H1 (cell line): ENCODE measurements at regions not wholly inside any gene's neighbourhood (a gene's known extent, or its start where the extent isn't known, plus 50 kb on each side); places are given as distances from the start of the nearest gene placed in this dataset.

ENCODE experiments used
- CTCF ChIA-PET: fragments of 300-600 bp; sonication (Branson Sonifier 250); formaldehyde crosslinking; loops from one replicate; lab custom pipeline; 2021; ENCODE audit not compliant: partially characterized antibody; lab: Charles Lee
- POLR2A ChIA-PET: fragments of 300-600 bp; sonication (Branson Sonifier 250); formaldehyde crosslinking; loops from one replicate; lab custom pipeline; 2021; ENCODE audit warnings: inconsistent platforms; ENCODE audit not compliant: partially characterized antibody; lab: Charles Lee
- DNase-seq, 2 experiments: peaks; one replicate each; pipeline versions ENCODE4 v3.0.0 to v3.0.0-alpha.2; 2010 to 2022; ENCODE audit warnings: low spot score in 2 of 2, low read depth in 1 of 2, mixed read lengths in 1 of 2
- FAIRE-seq: peaks from 2 replicates; lab custom pipeline; 2011; peaks lifted over from hg19 to GRCh38; lab: Jason Lieb, UNC
- H2AFZ ChIP-seq: 2 replicates; pipeline ENCODE4 v1.8.1; 2012; ENCODE audit warnings: low read length, inconsistent platforms
- H2AK5ac ChIP-seq: 2 replicates; pipeline ENCODE4 v1.6.1; 2013; ENCODE audit warnings: low read depth, low read length
- H2BK120ac ChIP-seq: replicated peaks from 2 replicates; pipeline ENCODE3; 2013; ENCODE audit warnings: low read depth, low read length, inconsistent platforms
- H2BK12ac ChIP-seq: 2 replicates; pipeline ENCODE4 v1.6.1; 2013; ENCODE audit warnings: low read depth, low read length
- H2BK15ac ChIP-seq: 2 replicates; pipeline ENCODE4 v1.6.1; 2013; ENCODE audit warnings: low read length
- H2BK20ac ChIP-seq: 2 replicates; pipeline ENCODE4 v1.6.1; 2013; ENCODE audit warnings: low read length
- H2BK5ac ChIP-seq: 2 replicates; pipeline ENCODE4 v1.6.1; 2013; ENCODE audit warnings: low read depth, low read length
- H3K14ac ChIP-seq: 2 replicates; pipeline ENCODE4 v1.6.1; 2013; ENCODE audit warnings: inconsistent platforms; ENCODE audit not compliant: insufficient read length
- H3K18ac ChIP-seq: 2 replicates; pipeline ENCODE4 v1.6.1; 2013; ENCODE audit warnings: low read length; ENCODE audit errors: extremely low read depth
- H3K23ac ChIP-seq: 2 replicates; pipeline ENCODE4 v1.6.1; 2013; ENCODE audit warnings: inconsistent platforms; ENCODE audit not compliant: insufficient read length
- H3K23me2 ChIP-seq: 2 replicates; pipeline ENCODE4 v1.6.1; 2013; ENCODE audit warnings: low read depth, low read length
- H3K27ac ChIP-seq: 2 replicates; pipeline ENCODE4 v1.6.1; 2011; ENCODE audit warnings: low read depth, low read length, inconsistent platforms
- H3K27me3 ChIP-seq, 4 experiments: replicated peaks in 1 of 4; 1 replicate in 1 of 4; 2 replicates in 3 of 4; pipeline versions ENCODE4 v1.6.1 to v1.8.1; 2011 to 2013; ENCODE audit warnings: low read length in 3 of 4, mild to moderate bottlenecking in 3 of 4, inconsistent platforms in 2 of 4, mixed read lengths in 2 of 4, moderate library complexity in 1 of 4; ENCODE audit not compliant: control insufficient read depth in 3 of 4, insufficient read depth in 3 of 4; ENCODE audit errors: extremely low read depth in 1 of 4
- H3K36me3 ChIP-seq, 4 experiments: 2 replicates each; pipeline versions ENCODE4 v1.6.1 to v1.8.1; 2011 to 2013; ENCODE audit warnings: mild to moderate bottlenecking in 4 of 4, low read length in 3 of 4, moderate library complexity in 2 of 4, control low read depth in 1 of 4, inconsistent platforms in 1 of 4; ENCODE audit not compliant: insufficient read depth in 4 of 4, control insufficient read depth in 2 of 4
- H3K4ac ChIP-seq: replicated peaks from 2 replicates; pipeline ENCODE3; 2013; ENCODE audit warnings: low read length, low read depth, mixed read lengths, inconsistent platforms; ENCODE audit not compliant: insufficient read length
- H3K4me1 ChIP-seq, 4 experiments: replicated peaks in 1 of 4; 1 replicate in 1 of 4; 2 replicates in 3 of 4; pipeline versions ENCODE4 v1.6.1 to v1.8.1; 2011 to 2013; ENCODE audit warnings: low read length in 3 of 4, inconsistent platforms in 2 of 4, mixed read lengths in 1 of 4; ENCODE audit not compliant: insufficient read depth in 4 of 4, control insufficient read depth in 3 of 4
- H3K4me2 ChIP-seq, 2 experiments: 2 replicates each; pipeline versions ENCODE4 v1.6.1 to v1.8.1; 2011 to 2013; ENCODE audit warnings: low read depth in 2 of 2, low read length in 2 of 2, control low read depth in 1 of 2, inconsistent platforms in 1 of 2, mild to moderate bottlenecking in 1 of 2; ENCODE audit not compliant: insufficient read depth in 1 of 2
- H3K4me3 ChIP-seq, 4 experiments: fragments of 200-600, 300-600 bp in 1 of 4; sonication (generic), shearing (Covaris generic), sonication (Bioruptor Twin) in 1 of 4; 2 replicates each; pipeline versions ENCODE4 v1.5.1 to v1.8.1; 2011 to 2016; ENCODE audit warnings: low read length in 4 of 4, low read depth in 3 of 4, control low read depth in 2 of 4, inconsistent platforms in 2 of 4, mild to moderate bottlenecking in 2 of 4, mixed read lengths in 1 of 4, moderate library complexity in 1 of 4; ENCODE audit not compliant: insufficient read depth in 2 of 4; ENCODE audit errors: extremely low read depth in 1 of 4
- H3K56ac ChIP-seq: replicated peaks from 2 replicates; pipeline ENCODE3; 2013; ENCODE audit warnings: low read depth, mild to moderate bottlenecking, mixed read lengths, low read length, inconsistent platforms; ENCODE audit not compliant: insufficient read length
- H3K79me1 ChIP-seq: 2 replicates; pipeline ENCODE4 v1.6.1; 2013; ENCODE audit warnings: low read depth, low read length, control low read depth
- H3K79me2 ChIP-seq, 2 experiments: 2 replicates each; pipeline versions ENCODE4 v1.6.1 to v1.8.1; 2012 to 2013; ENCODE audit warnings: low read length in 2 of 2, mild to moderate bottlenecking in 2 of 2, inconsistent platforms in 1 of 2; ENCODE audit not compliant: insufficient read depth in 2 of 2, control insufficient read depth in 1 of 2
- H3K9ac ChIP-seq, 4 experiments: replicated peaks in 1 of 4; 1 replicate in 1 of 4; 2 replicates in 3 of 4; pipeline versions ENCODE4 v1.6.1 to v1.8.1; 2011 to 2013; ENCODE audit warnings: low read depth in 3 of 4, low read length in 3 of 4, control low read depth in 2 of 4, mild to moderate bottlenecking in 2 of 4, moderate library complexity in 2 of 4, inconsistent platforms in 1 of 4; ENCODE audit errors: extremely low read depth in 1 of 4
- H3K9me3 ChIP-seq, 2 experiments: 2 replicates each; pipeline versions ENCODE4 v1.6.1 to v1.8.1; 2012 to 2013; ENCODE audit warnings: mild to moderate bottlenecking in 2 of 2, moderate library complexity in 2 of 2, control low read depth in 1 of 2, inconsistent platforms in 1 of 2, low read depth in 1 of 2, low read length in 1 of 2, mixed read lengths in 1 of 2; ENCODE audit not compliant: insufficient read depth in 2 of 2
- H4K20me1 ChIP-seq, 2 experiments: replicated peaks in 1 of 2; 2 replicates each; pipeline versions ENCODE3 to v1.8.1; 2011 to 2013; ENCODE audit warnings: inconsistent platforms in 2 of 2, low read length in 2 of 2, mild to moderate bottlenecking in 1 of 2; ENCODE audit not compliant: insufficient read depth in 2 of 2, control insufficient read depth in 1 of 2
- H4K5ac ChIP-seq: 2 replicates; pipeline ENCODE4 v1.6.1; 2013; ENCODE audit warnings: low read length, low read depth, mixed read lengths, inconsistent platforms; ENCODE audit not compliant: insufficient read length
- H4K8ac ChIP-seq: 2 replicates; pipeline ENCODE4 v1.8.0; 2013; ENCODE audit warnings: mild to moderate bottlenecking, moderate library complexity, low read length, inconsistent platforms; ENCODE audit not compliant: insufficient read depth; ENCODE audit errors: extremely low read depth
- H4K91ac ChIP-seq: replicated peaks from 2 replicates; pipeline ENCODE3; 2013; ENCODE audit warnings: low read length, mixed read lengths, inconsistent platforms; ENCODE audit not compliant: insufficient read length
- ASH2L ChIP-seq: fragments of 200-600, 300-600 bp; sonication (generic); IDR thresholded peaks from one replicate; pipeline ENCODE4 v1.7.1; 2017; ENCODE audit warnings: low read length
- CBX8 ChIP-seq: fragments of 300-800, 300-1000 bp; sonication (generic); IDR thresholded peaks from 2 replicates; pipeline ENCODE4 v1.7.1; 2016; ENCODE audit warnings: low read depth, low read length, borderline replicate concordance
- CREB1 ChIP-seq: IDR thresholded peaks from 2 replicates; pipeline ENCODE4 v1.6.1; 2012; ENCODE audit warnings: inconsistent platforms
- HDAC6 ChIP-seq: IDR thresholded peaks from one replicate; pipeline ENCODE4 v1.7.1; 2012; ENCODE audit warnings: low read depth, mild to moderate bottlenecking, inconsistent platforms, low read length, moderate library complexity
- JUN ChIP-seq: IDR thresholded peaks from 2 replicates; pipeline ENCODE4 v1.6.1; 2011; ENCODE audit warnings: low read depth, mild to moderate bottlenecking, improper control_type of control experiment, low read length
- JUND ChIP-seq: IDR thresholded peaks from 2 replicates; pipeline ENCODE4 v1.6.1; 2011; ENCODE audit warnings: mild to moderate bottlenecking, improper control_type of control experiment, low read length
- NANOG ChIP-seq: IDR thresholded peaks from 2 replicates; pipeline ENCODE4 v1.6.1; 2011; ENCODE audit warnings: low read length, low read depth, mild to moderate bottlenecking, inconsistent platforms; ENCODE audit not compliant: insufficient read depth, poor library complexity, severe bottlenecking
- POLR2A ChIP-seq, 2 experiments: IDR thresholded peaks; 1 replicate in 1 of 2; 2 replicates in 1 of 2; pipeline ENCODE4 v1.6.1; 2011; ENCODE audit warnings: low read depth in 2 of 2, low read length in 2 of 2, mild to moderate bottlenecking in 2 of 2; ENCODE audit errors: control extremely low read depth in 1 of 2
- POLR2AphosphoS5 ChIP-seq: IDR thresholded peaks from 2 replicates; pipeline ENCODE4 v1.6.1; 2011; ENCODE audit warnings: low read depth, low read length
- POU5F1 ChIP-seq: IDR thresholded peaks from 2 replicates; pipeline ENCODE4 v1.6.1; 2011; ENCODE audit warnings: low read depth, mild to moderate bottlenecking, low read length, moderate library complexity
- WGBS, 2 experiments: shearing (Covaris generic) in 1 of 2; methylation state at CpG; one replicate each; pipeline versions ENCODE4 v1.1.6 to v1.1.7; 2013 to 2015; ENCODE audit warnings: low lambda C conversion rate in 2 of 2, mixed read lengths in 2 of 2, inconsistent platforms in 1 of 2, low coverage in 1 of 2, missing lambda C conversion rate in 1 of 2; ENCODE audit not compliant: insufficient replicate concordance in 2 of 2, insufficient coverage in 1 of 2, insufficient read length in 1 of 2; ENCODE audit errors: extremely low coverage in 1 of 2, missing lambda C conversion rate in 1 of 2; 5-methylcytosine and 5-hydroxymethylcytosine counted together

- TF ChIP-seq JUND (no peak), HDAC6 (no peak), POU5F1 (no peak), CREB1 (no peak), ASH2L (no peak), NANOG (no peak), POLR2A (IDR thresholded peaks at IDR 0.05; ENCODE audit: control extremely low read depth in 1 of 2, low read depth in 2 of 2, low read length in 2 of 2) (no peak), POLR2AphosphoS5 (no peak), CBX8 (no peak), JUN (no peak)
- no peak overlapping the region for H4K91ac ChIP-seq
- H2BK120ac ChIP-seq = no peak overlapping the region
- no peak overlapping the region for H4K5ac ChIP-seq
- no peak overlapping the region for H4K8ac ChIP-seq
- no peak overlapping the region for H2BK5ac ChIP-seq
- H2AFZ ChIP-seq = no peak overlapping the region
- H3K79me1 ChIP-seq = no peaks in the 10 kb centered on the region
- no peaks in the 10 kb centered on the region for H3K23me2 ChIP-seq
- H3K56ac ChIP-seq = no peak overlapping the region
- no peak overlapping the region for H3K14ac ChIP-seq
- no peaks in the 10 kb centered on the region for H3K79me2 ChIP-seq
- no peak overlapping the region for H3K9ac ChIP-seq
- no peaks in the 10 kb centered on the region for H3K36me3 ChIP-seq
- no peaks in the 10 kb centered on the region for H3K4me1 ChIP-seq
- no peak overlapping the region for H3K18ac ChIP-seq
- no peak overlapping the region for H2AK5ac ChIP-seq
- H3K4me2 ChIP-seq = no peak overlapping the region
- 82% methylated on average over 1 of the region's 1 CpG; no CpG with 5 or more reads in 1 of the 2 experiments for WGBS, 2 experiments
- no peaks in the 10 kb centered on the region for H3K27me3 ChIP-seq
- H3K27ac ChIP-seq = no peak overlapping the region
- H3K9me3 ChIP-seq = no peaks in the 10 kb centered on the region
- H3K4ac ChIP-seq = no peak overlapping the region
- H4K20me1 ChIP-seq = no peaks in the 10 kb centered on the region
- ChIA-PET POLR2A (no interaction called here), CTCF (no interaction called here)
- DNase-seq (no peak), FAIRE-seq (no peak)
- no peak overlapping the region for H2BK20ac ChIP-seq
- H2BK15ac ChIP-seq = no peak overlapping the region
- H2BK12ac ChIP-seq = no peak overlapping the region
- no peak overlapping the region for H3K4me3 ChIP-seq
- no peak overlapping the region for H3K23ac ChIP-seq
These were observed 443.7 kb downstream of the FAT4 start for GRCh38 chr4:125758438-125758837.
